NCI-H146 treated with DMSO at 0.1 percent for 48 hours (cell line): ENCODE measurements at regions not wholly inside any gene's neighbourhood (a gene's known extent, or its start where the extent isn't known, plus 50 kb on each side); places are given as distances from the start of the nearest gene placed in this dataset.

Experiments used
- DNase-seq: peaks from one replicate; lab custom pipeline; 2025; ENCODE audit not compliant: unreplicated experiment; lab: John Stamatoyannopoulos, UW

DNA sequence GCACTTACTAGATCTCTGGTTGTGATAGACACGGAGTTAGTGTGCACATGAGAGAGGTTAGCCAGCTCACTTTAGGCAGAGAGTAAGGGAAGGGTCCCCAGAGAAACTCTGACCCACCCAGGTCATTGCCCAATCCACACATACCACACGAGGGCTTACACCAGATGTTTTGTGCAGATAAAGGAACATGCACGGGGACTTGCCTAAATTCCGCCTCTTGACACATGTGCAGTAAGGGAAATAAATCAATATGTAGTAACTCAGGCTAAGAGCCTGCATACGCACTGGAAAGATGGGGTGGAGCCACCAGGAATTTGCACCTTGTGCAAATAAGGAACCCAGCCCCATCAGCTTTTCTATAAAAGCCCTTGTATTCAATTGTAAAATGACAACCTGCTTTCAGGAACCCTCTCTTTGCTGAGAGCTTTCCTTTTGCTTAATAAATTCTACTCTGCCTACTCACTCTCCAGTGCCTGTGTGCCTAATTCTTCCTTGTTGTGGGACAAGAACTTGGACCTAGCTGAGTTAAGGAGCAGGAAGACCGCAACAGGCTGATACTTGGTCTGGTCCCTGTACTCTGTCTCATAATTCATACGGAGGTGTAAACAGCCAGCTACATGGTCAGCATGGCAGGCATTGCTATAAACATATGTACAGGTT is 120.2 kb downstream of the EMP1 start:
- DNase-seq: no peak

DNA sequence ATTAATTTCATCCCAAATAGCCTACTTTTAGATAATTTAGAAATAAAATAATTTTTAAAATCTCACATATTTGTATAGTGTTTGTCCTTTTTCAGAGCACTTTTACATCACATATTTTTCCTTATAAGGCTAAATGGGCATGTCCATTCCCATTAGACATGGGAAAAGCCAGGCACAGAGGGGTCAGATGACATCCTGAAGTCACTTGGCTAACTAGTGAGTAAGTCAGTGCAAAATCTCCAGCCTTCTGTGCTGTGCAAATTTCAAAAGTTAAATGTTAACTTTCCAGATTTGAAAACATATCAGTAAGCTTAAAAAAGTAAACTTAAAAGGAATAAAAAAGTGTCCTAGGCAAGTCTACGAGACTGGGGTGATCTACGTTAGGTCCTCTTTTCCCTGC is 117.4 kb downstream of the EMP1 start:
- DNase-seq: no peak

- no peak for DNase-seq
Observed at GRCh38 chr12:13311551-13311950, 115.0 kb downstream of the EMP1 start.

DNA sequence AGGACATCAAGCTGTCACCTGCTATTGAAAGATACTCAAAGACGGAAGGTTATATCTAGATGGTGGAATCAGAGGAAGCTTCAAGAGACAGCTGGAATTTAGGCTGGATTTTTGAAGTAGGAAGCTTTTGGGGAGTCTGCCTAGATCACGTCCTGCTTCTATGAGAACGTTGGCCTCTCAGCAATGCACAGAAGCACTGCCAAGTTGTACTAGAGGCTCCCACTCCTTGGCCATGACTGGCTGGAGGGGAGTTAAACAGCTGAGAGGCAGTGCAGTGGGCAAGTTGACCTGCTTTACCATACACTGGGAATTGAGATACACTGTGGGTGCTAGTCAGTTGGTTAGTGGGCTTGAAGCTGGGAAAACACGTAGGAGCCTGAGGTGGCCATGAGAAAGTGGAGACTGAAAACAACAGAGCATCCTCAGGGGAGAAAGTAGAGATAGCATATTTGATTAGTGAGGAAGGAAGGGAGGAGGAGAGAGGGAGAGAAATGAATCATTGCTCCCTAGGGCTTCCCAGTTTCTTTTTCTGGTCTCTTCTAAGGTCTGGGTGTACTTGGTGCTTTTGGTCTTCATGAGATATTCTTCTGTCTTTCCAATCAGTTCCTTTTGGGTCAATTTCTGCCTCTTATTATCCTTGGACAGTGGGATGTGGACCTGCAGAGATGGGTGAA is 110.8 kb downstream of the EMP1 start:
- no peak for DNase-seq

- DNase-seq: no peak
Observed at GRCh38 chr12:13304924-13305323, 108.4 kb downstream of the EMP1 start.

DNA sequence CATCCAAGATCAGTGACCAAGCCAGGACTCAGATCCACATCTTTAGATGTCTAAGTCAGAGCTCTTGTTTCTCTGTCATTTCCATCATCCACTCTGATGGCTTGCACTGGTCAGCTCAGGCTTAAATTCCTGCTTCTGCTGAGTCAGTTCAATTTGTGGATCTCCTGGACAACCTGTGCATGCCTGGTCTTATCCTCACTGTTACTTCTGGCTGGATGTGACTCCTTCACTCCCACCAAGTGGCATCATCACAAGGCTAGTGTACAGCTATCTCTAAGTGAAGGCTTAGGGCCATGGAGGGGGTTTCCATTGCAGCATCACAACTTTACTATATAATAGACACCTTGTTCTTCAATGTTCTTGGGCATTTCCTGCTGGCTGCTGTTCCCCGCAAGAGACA is 102.9 kb downstream of the EMP1 start:
- DNase-seq: no peak

DNA sequence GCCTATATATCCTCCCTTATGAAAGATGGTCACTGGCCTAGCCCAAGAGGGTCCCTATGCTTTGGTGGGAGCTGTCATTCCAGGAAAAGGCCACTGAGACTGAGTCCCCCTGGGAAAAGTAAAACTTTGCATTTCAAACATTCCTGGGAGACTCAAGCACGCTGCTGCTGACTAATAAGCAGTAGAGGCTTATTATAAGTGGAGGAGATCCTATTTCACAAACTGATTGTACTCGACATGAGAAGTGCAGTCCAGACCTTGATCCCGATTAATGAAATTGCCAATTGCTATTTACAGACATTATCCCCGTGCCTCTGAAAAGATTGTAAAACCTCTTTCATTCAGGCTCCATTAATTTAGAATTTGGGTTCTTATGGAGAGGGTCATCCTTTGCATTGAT is 96.6 kb downstream of the EMP1 start:
- no peak for DNase-seq

DNA sequence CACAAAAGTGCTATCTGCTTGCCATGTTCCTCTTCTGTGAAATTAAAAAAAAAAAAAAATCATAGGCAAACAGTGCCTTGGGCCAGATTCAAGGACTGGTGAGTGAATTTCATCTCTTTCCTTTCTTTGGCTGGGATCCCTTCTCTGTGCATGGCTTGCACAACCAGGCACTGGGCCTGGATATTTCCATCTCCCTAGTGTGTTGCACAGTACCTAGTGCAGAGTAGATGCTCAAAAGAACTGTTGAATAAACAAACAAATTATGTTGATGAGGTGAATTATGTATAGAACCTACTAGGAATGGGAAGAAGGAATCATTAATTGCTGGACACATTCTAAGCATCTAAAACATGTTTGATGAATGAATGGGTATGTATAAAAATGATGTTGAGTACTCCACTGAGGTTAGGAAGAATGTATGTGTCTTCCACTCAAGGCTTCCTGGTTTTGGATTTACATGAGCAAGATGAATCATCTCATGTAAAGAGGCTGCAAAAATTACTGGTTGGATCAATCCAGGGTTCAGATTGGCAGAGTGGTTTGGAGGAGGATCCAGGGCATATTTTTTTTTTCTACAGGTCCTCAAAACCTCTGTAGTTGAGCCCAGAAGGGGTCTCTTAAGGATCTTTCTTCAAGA is 93.2 kb downstream of the EMP1 start:
- no peak for DNase-seq

DNA sequence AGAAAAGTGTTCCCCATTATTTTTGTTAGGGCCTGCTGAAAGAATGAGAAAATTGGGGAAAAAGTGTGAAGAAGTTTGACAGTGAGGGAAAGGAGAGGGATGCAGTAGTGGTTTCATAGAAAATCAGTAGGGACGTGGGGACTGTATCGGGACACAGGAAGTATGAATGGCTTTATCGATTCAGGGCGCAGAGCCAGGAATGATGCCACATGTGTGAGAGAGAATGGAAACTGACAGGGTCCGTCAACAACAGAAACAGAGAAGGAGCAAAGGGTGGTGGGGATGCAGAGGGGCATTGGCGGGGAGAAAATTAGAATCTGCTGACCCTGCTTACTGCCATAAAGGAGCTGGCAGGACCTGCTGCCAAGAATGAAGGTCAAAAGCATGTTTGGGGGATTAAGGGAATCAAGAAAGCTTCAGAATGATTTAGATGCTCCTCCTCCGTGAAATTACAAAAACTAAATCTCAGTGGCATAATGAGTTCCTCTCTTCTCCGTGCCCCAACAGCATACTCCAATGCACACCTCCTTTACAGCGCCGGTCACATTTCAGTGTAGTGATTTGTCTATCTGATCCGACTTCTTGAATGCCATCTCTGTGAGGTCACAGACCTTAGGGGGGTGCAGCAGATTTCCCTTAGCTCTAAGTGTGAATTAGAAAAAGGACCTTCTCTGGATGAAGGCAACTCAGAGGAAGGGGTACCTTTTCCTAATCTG is 92.6 kb downstream of the EMP1 start:
- DNase-seq: no peak

DNA sequence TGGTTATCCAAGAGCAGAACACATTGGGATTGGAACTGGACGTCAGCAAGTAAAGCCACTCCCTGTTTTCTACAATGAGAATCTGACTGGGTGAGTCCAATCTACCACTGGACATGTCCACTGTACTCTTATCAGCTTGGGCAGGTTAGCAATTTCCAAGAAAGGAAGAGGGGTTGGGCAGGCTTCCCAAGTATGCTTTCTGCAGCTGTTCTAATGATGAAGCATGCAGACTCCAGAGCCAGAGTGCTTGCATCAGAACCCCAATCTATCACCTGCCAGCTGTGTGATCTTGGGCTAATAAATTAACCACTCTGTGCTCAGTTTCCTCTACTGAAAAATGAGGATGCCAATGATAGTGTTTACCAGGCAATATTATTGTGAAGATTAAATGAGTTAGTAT is 92.0 kb downstream of the EMP1 start:
- no peak for DNase-seq

- no peak for DNase-seq
Observed at GRCh38 chr12:13283867-13284266, 87.3 kb downstream of the EMP1 start.

- no peak for DNase-seq
Observed at GRCh38 chr12:13282861-13283260, 86.3 kb downstream of the EMP1 start.

- DNase-seq: peak; percentile 36
Observed at GRCh38 chr12:13278249-13278787, 81.8 kb downstream of the EMP1 start.

DNA sequence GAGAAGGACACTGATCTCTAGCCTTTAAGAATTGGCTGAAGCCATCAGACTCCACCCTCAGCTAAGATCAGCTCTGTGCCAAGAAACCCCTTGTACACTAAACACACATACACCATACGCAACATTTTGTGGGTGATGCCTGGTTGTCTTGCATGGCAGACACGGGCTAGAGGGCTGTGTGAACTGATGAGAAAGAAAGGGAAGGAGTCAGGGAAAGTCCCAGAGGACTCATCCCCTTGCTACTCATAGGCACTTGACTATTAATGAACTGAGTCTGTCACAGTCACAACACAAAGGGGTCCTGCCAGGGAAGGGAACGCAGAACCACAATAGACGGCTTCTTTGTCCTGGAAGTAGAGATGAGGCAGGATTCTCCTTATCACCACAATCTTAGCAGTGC is 80.8 kb downstream of the EMP1 start:
- no peak for DNase-seq

GRCh38 chr12:13275241-13276085 is 78.9 kb downstream of the EMP1 start:
- DNase-seq: no peak

- DNase-seq: no peak
Observed at GRCh38 chr12:13273850-13274249, 77.3 kb downstream of the EMP1 start.

DNA sequence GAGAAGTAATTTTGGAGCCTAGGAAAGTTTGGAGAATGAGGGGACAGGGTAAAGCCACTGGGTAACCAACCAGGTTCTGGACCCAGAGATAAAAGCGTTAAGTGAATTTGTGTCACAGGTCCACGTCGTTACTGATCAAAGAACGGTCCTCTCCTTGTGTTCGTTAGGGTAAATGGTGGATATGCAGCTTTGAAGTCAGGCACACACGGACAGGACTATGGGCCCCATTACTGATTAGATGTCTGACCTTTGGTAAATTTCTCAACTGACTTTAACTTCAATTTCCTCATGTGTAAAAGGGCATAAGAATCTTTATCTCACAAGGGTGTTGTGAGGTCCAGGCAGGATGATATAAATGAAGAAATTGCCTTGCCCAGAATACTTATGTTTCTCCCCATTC is 76.6 kb downstream of the EMP1 start:
- no peak for DNase-seq

DNA sequence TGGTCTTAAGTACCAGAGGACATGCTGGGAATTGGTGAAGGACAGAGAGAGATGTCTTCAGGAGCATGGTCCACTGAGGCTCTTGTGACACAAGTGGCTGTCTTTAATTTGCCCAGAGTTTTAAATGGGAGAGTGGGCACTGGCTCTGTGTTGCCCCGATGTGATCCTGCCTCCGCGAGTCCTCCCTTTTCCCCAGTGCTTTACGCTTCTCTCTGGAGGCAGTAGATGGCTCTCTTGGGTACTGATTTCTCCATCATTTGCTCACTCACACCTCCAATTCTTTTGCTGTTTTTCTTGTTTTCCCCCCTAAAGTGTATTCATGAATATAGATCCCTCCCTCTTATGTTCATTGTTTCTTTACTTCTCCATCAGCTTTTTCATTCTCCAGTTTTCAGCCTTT is 74.3 kb downstream of the EMP1 start:
- no peak for DNase-seq
